ENCODE measurements at regions not wholly inside any gene's neighbourhood (a gene's known extent, or its start where the extent isn't known, plus 50 kb on each side); places are given as distances from the start of the nearest gene placed in this dataset.

DNA sequence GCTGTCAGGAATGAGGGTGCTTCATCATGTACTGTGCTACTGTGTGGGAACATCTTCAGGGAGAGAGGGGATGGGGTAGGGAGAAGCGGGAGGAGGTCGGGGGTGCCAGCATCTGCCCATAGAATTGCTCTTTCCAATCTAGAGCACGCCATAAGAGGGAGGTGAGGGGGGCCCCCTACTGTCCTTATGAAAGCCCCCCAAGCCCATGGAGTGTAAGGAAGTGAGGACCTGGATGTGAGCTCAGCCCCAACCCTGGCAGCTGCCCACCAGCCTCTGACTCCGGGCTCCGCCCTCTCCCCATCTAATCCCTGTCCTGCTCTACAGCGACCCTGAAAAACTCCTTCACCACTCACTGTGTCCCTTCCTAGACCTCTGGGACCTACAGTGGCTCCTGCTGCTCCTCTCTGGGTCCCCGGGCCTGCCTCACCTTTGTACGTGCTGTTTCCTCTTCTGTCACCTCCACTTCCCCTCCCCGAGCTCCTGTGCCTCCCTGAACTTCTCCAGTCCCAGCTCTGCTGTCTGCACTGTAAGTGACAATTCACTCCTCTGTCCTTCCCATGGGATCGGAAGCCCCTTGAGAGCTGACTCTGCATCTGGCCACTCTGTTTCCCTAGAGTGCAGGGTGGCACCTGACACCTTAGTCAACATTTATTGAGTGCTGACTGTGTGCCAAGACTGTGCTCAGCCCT lies 269.4 kb downstream of the PTPRU start:
- no peak for TF ChIP-seq POU2F2 (IDR thresholded peaks at IDR 0.05; ENCODE audit: low read depth, low read length)
- TF ChIP-seq POLR2A (IDR thresholded peaks at IDR 0.05; ENCODE audit: low read depth, low read length), result no peak
- TF ChIP-seq TAF1 (IDR thresholded peaks at IDR 0.05; ENCODE audit: low read depth, low read length), result no peak
- TF ChIP-seq POLR2AphosphoS5 (IDR thresholded peaks at IDR 0.05; ENCODE audit: low read depth, low read length), result no peak
- no peak for TF ChIP-seq SPI1 (IDR thresholded peaks at IDR 0.05; ENCODE audit: low read depth, low read length)
- no peak for TF ChIP-seq PAX5 (IDR thresholded peaks at IDR 0.05; ENCODE audit: insufficient read depth, low read length, severe bottlenecking)
